HepG2 (cell line): ENCODE measurements at regions not wholly inside any gene's neighbourhood (a gene's known extent, or its start where the extent isn't known, plus 50 kb on each side); places are given as distances from the start of the nearest gene placed in this dataset.

Experiments used
- ATAC-seq: fragments of 200-7000 bp; cut with Tn5 transposase; 3 replicates; pipeline ENCODE4 v1.9.1; 2020; ENCODE audit warnings: mild to moderate bottlenecking, moderate library complexity
- BruUV-seq: library from RNA; stranded (reverse); fragments of 400-500 nt; replicated peaks from 2 replicates; lab custom pipeline; 2021; lab: Mats Ljungman, UMichigan
- CTCF ChIA-PET: fragments of 300-600 bp; formaldehyde crosslinking; extraction: SDS; loops from one replicate; lab custom pipeline; 2021; ENCODE audit warnings: low total read pairs, inconsistent platforms, low intra/inter-chr PET ratio; lab: Yijun Ruan, JAX
- POLR2A ChIA-PET: fragments of 350-600 bp; sonication (Branson Sonifier 250); formaldehyde crosslinking; loops from one replicate; lab custom pipeline; 2020; ENCODE audit warnings: antibody characterized with exemption, inconsistent platforms; lab: Yijun Ruan, JAX
- DNase-seq: peaks from one replicate; pipeline ENCODE4 v3.0.0-alpha.2; 2015; ENCODE audit warnings: low spot score
- FAIRE-seq: peaks from 3 replicates; lab custom pipeline; 2011; peaks lifted over from hg19 to GRCh38; lab: Jason Lieb, UNC
- H2AFZ ChIP-seq: one replicate; pipeline ENCODE4 v1.6.1; 2011; ENCODE audit warnings: low read length, inconsistent platforms
- H3K27ac ChIP-seq: fragments of 300-600 bp; 3 replicates; pipeline ENCODE4 v1.8.0; 2011; ENCODE audit warnings: mixed run types, mild to moderate bottlenecking, mixed read lengths, low read length, inconsistent platforms; ENCODE audit not compliant: insufficient read depth; ENCODE audit errors: extremely low read length
- H3K27me3 ChIP-seq, 2 experiments: fragments of 200-600 bp in 1 of 2; 2 replicates in 1 of 2; 3 replicates in 1 of 2; pipeline versions ENCODE4 v1.6.0 to v1.8.0; 2011; ENCODE audit warnings: low read length in 2 of 2, mild to moderate bottlenecking in 2 of 2, moderate library complexity in 2 of 2, inconsistent platforms in 1 of 2; ENCODE audit not compliant: insufficient read depth in 2 of 2, control insufficient read depth in 1 of 2
- H3K36me3 ChIP-seq, 2 experiments: fragments of 200-600 bp in 1 of 2; replicated peaks in 1 of 2; 2 replicates in 1 of 2; 3 replicates in 1 of 2; pipeline versions ENCODE4 v1.5.1 to v1.8.0; 2011; ENCODE audit warnings: low read length in 2 of 2, inconsistent platforms in 1 of 2; ENCODE audit not compliant: insufficient read depth in 2 of 2, control insufficient read depth in 1 of 2
- H3K4me1 ChIP-seq: 2 replicates; pipeline ENCODE4 v1.5.1; 2012; ENCODE audit warnings: low read length, inconsistent platforms; ENCODE audit not compliant: insufficient read depth
- H3K4me2 ChIP-seq: 2 replicates; pipeline ENCODE4 v1.6.0; 2011; ENCODE audit warnings: low read depth, low read length, inconsistent platforms
- H3K4me3 ChIP-seq, 3 experiments: fragments of 200-600 bp in 1 of 3; sonication (generic), shearing (Covaris generic) in 1 of 3; replicated peaks in 1 of 3; 2 replicates each; pipeline ENCODE4 v1.5.1; 2011 to 2016; ENCODE audit warnings: low read length in 3 of 3, inconsistent platforms in 2 of 3, low read depth in 2 of 3, mild to moderate bottlenecking in 2 of 3, control low read depth in 1 of 3, mixed read lengths in 1 of 3; ENCODE audit not compliant: insufficient read depth in 1 of 3
- H3K79me2 ChIP-seq: one replicate; pipeline ENCODE4 v1.6.1; 2011; ENCODE audit warnings: low read length, inconsistent platforms; ENCODE audit not compliant: insufficient read depth
- H3K9ac ChIP-seq: 2 replicates; pipeline ENCODE4 v1.6.0; 2011; ENCODE audit warnings: mild to moderate bottlenecking, low read depth, low read length, inconsistent platforms; ENCODE audit not compliant: insufficient read depth
- H3K9me3 ChIP-seq: 2 replicates; pipeline ENCODE4 v1.5.1; 2012; ENCODE audit warnings: mild to moderate bottlenecking, low read length
- H4K20me1 ChIP-seq: 2 replicates; pipeline ENCODE4 v1.6.0; 2011; ENCODE audit warnings: inconsistent platforms, mild to moderate bottlenecking, low read length, moderate library complexity; ENCODE audit not compliant: insufficient read depth
- BRCA1 ChIP-seq: sonication (generic); formaldehyde crosslinking; IDR thresholded peaks from 2 replicates; pipeline ENCODE4 v1.4.0; 2020; ENCODE audit warnings: missing genetic modification reagents
- HNRNPLL ChIP-seq: fragments of 200-400 bp; formaldehyde crosslinking; IDR thresholded peaks from 2 replicates; pipeline ENCODE4 v1.6.1; 2017; ENCODE audit warnings: mild to moderate bottlenecking, low read depth, low read length; ENCODE audit not compliant: poor library complexity, severe bottlenecking
- HNRNPUL1 ChIP-seq: fragments of 200-400 bp; formaldehyde crosslinking; IDR thresholded peaks from 2 replicates; pipeline ENCODE4 v1.6.1; 2017; ENCODE audit warnings: low read depth, mild to moderate bottlenecking, low read length, moderate library complexity
- HOXA7 ChIP-seq: sonication (generic); formaldehyde crosslinking; IDR thresholded peaks from 2 replicates; pipeline ENCODE4 v1.8.1; 2022; ENCODE audit warnings: mild to moderate bottlenecking, missing genetic modification reagents, moderate library complexity
- SMARCC2 ChIP-seq: fragments of 450-650 bp; IDR thresholded peaks from 2 replicates; pipeline ENCODE4 v1.6.1; 2017; ENCODE audit warnings: antibody characterized with exemption, mild to moderate bottlenecking
- ZMAT3 ChIP-seq: sonication (generic); formaldehyde crosslinking; conservative IDR thresholded peaks from 2 replicates; pipeline ENCODE4 v1.7.0; 2021; ENCODE audit warnings: missing genetic modification reagents
- WGBS: methylation state at CpG from one replicate; pipeline ENCODE4 v1.1.6; 2017; ENCODE audit warnings: low lambda C conversion rate; 5-methylcytosine and 5-hydroxymethylcytosine counted together
- in situ Hi-C: cut with HindIII; loops from 2 replicates; pipeline ENCODE4 v1.10.0; 2017; ENCODE audit warnings: low pct_unique_long_range_greater_than_20kb; ENCODE audit not compliant: extremely low pct_ligation_motif_present
- intact Hi-C: fragments of 100-400 bp; cut with micrococcal nuclease; formaldehyde crosslinking; loops from one replicate; pipeline ENCODE4 v1.10.0; 2022; ENCODE audit not compliant: unreplicated experiment
- TF ChIP-seq, protein P1 (sequence below): sonication (generic); formaldehyde crosslinking; IDR thresholded peaks from 2 replicates; pipeline ENCODE4 v1.9.0; 2022; ENCODE audit warnings: missing genetic modification reagents, mild to moderate bottlenecking, borderline replicate concordance

DNA sequence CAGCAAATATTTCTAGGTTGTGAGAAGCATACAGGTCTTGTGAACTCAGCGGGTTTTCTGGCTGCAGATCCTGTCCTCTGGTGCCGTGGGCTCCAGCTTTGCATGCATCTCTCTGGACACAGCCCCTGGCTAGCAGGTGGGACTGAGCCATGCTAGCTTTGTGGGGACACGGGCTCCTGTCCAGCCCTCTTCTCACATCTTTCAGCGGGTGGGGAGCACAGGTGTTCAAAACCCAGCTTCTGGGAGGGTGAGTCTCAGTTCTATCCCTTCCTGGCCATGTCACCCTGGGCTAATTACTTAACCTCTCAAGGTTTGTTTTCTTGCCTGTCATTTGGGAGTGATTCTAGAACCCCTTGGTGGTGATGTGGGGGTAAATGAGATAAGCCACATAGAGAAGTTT lies 162.3 kb downstream of the ICE1 start:
- Histone ChIP-seq H2AFZ (no peak overlapping the region), H3K9ac (no peak overlapping the region), H3K27me3 (peaks cover 1 to 9% of the 10 kb centered on the region in 2 experiments; a peak in 2 of 5 replicates), H3K36me3 (no peaks in the 10 kb centered on the region), H4K20me1 (no peaks in the 10 kb centered on the region), H3K4me1 (no peaks in the 10 kb centered on the region), H3K4me3 (no peak overlapping the region), H3K9me3 (no peaks in the 10 kb centered on the region), H3K4me2 (no peak overlapping the region), H3K79me2 (no peaks in the 10 kb centered on the region), H3K27ac (no peak overlapping the region)
- DNase-seq (no peak), FAIRE-seq (no peak), ATAC-seq (no peak)
- BruUV-seq = no TSS peak
- WGBS = 0% methylated on average over 1 of the region's 4 CpGs
- no peak for TF ChIP-seq SMARCC2
- ChIA-PET POLR2A (no interaction called here), CTCF (no interaction called here)
- intact Hi-C loops (no loop called here), in situ Hi-C loops (no loop called here)

DNA sequence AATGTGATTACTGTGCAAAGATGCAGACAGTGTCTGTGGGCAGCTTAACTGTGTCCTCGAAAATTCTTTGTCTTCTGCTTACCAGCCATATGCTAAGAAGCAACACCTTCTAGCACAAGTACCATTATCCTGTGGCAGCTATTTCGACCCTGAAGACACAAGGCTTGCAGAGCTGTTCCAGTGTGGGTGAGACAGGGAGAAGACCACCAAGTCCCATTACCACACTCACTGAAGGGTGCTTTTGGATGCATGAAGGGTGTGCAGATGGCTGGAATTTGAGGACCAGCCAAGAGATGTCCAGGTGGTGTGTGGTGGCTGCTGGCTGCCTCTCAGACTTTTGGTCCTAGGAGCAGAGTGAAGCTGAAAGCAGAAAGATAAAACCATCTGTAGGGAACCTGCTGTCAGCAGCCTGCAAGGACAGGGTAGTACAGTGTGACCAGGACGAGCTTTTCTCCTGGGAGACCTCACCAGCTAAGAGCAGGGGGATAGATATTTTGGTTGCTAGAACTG lies 161.8 kb downstream of the ICE1 start:
- no peaks in the 10 kb centered on the region for H3K4me1 ChIP-seq
- H3K9ac ChIP-seq = no peak overlapping the region
- H3K9me3 ChIP-seq = no peaks in the 10 kb centered on the region
- H3K27ac ChIP-seq = no peak overlapping the region
- H3K79me2 ChIP-seq = no peaks in the 10 kb centered on the region
- TF ChIP-seq HOXA7 = no peak
- TF ChIP-seq HNRNPLL = no peak
- no peak for TF ChIP-seq HNRNPUL1
- no peak for TF ChIP-seq ZMAT3
- TF ChIP-seq, protein P1, sequence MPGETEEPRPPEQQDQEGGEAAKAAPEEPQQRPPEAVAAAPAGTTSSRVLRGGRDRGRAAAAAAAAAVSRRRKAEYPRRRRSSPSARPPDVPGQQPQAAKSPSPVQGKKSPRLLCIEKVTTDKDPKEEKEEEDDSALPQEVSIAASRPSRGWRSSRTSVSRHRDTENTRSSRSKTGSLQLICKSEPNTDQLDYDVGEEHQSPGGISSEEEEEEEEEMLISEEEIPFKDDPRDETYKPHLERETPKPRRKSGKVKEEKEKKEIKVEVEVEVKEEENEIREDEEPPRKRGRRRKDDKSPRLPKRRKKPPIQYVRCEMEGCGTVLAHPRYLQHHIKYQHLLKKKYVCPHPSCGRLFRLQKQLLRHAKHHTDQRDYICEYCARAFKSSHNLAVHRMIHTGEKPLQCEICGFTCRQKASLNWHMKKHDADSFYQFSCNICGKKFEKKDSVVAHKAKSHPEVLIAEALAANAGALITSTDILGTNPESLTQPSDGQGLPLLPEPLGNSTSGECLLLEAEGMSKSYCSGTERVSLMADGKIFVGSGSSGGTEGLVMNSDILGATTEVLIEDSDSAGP (CRISPR knock-in tag) = no peak
- no peak for TF ChIP-seq BRCA1 (CRISPR knock-in tag)
- intact Hi-C loops (no loop called here), in situ Hi-C loops (no loop called here)
- H3K4me3 ChIP-seq = no peak overlapping the region
- H2AFZ ChIP-seq = no peak overlapping the region
- H3K36me3 ChIP-seq = no peaks in the 10 kb centered on the region
- no TSS peak for BruUV-seq
- DNase-seq (no peak), FAIRE-seq (no peak), ATAC-seq (no peak)
- no peaks in the 10 kb centered on the region for H4K20me1 ChIP-seq
- ChIA-PET POLR2A (no interaction called here), CTCF (no interaction called here)
- 0% methylated on average over 2 of the region's 3 CpGs for WGBS
- no peak overlapping the region for H3K4me2 ChIP-seq
- H3K27me3 ChIP-seq = peaks cover 1 to 5% of the 10 kb centered on the region in 2 experiments; a peak in 2 of 5 replicates
